Gastrocnemius medialis (tissue), 4 donors: ENCODE measurements at regions not wholly inside any gene's neighbourhood (a gene's known extent, or its start where the extent isn't known, plus 50 kb on each side); places are given as distances from the start of the nearest gene placed in this dataset.
A peak's percentile ranks its signal among the peaks of the same experiment; 100 is the strongest.
"Not testable (repeated sequence)": the region's sequence is repeated elsewhere in the genome, so short reads cannot be mapped to it uniquely, and the experiment has no call there.

Source experiments
- ATAC-seq, 2 donors: fragments of 150-250 bp; one replicate each; pipeline ENCODE4 v1.9.1; 2016
- DNase-seq, 2 donors: peaks; one replicate each; pipeline ENCODE4 v3.0.0-alpha.2; 2019
- H3K27ac ChIP-seq, 4 donors: fragments of 200-600 bp; sonication (generic); 1 replicate in 1 of 4; 2 replicates in 3 of 4; pipeline ENCODE4 v1.5.1; 2016 to 2018; ENCODE audit warnings: mild to moderate bottlenecking in 2 of 4, moderate library complexity in 1 of 4
- H3K27me3 ChIP-seq, 3 donors: fragments of 200-600 bp; sonication (generic) in 2 of 3; 1 replicate in 1 of 3; 2 replicates in 2 of 3; pipeline versions ENCODE4 v1.5.1 to v1.6.0; 2016 to 2019; ENCODE audit warnings: mild to moderate bottlenecking in 1 of 3, moderate library complexity in 1 of 3
- H3K36me3 ChIP-seq, 2 donors: fragments of 200-600 bp; sonication (generic) in 1 of 2; one replicate each; pipeline ENCODE4 v1.5.1; 2017 to 2018
- H3K4me1 ChIP-seq, 2 donors: fragments of 200-600 bp; sonication (generic) in 1 of 2; one replicate each; pipeline ENCODE4 v1.5.1; 2016 to 2017; ENCODE audit warnings: mild to moderate bottlenecking in 2 of 2
- H3K4me3 ChIP-seq, 4 donors: fragments of 200-600 bp; sonication (generic) in 3 of 4; 1 replicate in 1 of 4; 2 replicates in 3 of 4; pipeline ENCODE4 v1.5.1; 2016 to 2019; ENCODE audit warnings: mild to moderate bottlenecking in 2 of 4
- H3K9me3 ChIP-seq, 3 donors: fragments of 200-600 bp; sonication (generic) in 2 of 3; 1 replicate in 1 of 3; 2 replicates in 2 of 3; pipeline ENCODE4 v1.5.1; 2016 to 2019
- in situ Hi-C, 4 donors: fragments of 200-750 bp; cut with MboI; loops; one replicate each; pipeline versions ENCODE4 v1.15.0 to v1.8.0; 2017; ENCODE audit warnings: low sequenced_read_pairs in 4 of 4
- intact Hi-C: fragments of 100-400 bp; cut with DNase I; formaldehyde crosslinking; loops from one replicate; pipeline ENCODE4 v1.15.1; 2023; ENCODE audit warnings: low total_unique reads

DNA sequence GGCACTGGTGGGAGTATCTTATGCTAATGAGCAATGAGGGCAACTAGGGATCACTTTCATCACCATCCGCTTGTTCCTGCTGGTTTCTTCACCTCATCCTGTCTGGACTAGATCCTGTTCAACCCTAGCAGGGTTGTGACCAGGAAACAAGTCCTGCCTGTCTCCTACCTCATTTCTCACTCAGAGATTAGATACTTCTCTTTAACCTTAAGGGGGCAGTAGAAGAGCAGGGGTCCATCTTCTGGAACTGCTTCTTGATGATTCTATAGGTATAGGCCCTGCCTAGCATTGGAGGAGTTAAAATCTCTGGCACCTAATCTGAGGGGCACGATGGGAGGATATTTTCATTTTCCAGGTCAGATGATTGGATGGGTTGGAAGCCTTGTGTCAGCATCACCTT is 415.5 kb downstream of the TGIF2LX start:
- H3K36me3 ChIP-seq, H3K4me3 ChIP-seq, DNase-seq, H3K27ac ChIP-seq, ATAC-seq, intact Hi-C loops, H3K9me3 ChIP-seq, in situ Hi-C loops, H3K27me3 ChIP-seq, H3K4me1 ChIP-seq: not testable (repeated sequence)

DNA sequence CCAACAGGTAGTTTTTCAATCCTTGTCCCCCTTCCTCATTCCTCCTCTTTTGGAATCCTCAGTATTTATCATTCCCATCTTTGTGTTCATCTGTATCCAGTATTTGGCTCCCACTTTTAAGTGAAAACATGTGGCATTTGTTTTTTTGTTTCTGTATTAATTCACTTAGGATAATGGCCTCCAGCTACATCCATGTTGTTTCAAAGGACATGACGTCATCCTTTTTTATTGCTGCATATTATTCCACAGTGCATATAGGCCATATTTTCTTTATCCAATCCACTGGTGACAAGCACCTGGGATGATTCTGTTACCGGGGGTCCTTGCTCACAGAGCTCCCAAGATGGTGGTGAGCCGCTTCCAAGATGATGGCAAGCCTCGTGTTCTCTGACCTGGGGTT is 447.9 kb downstream of the TGIF2LX start:
- H3K4me1 ChIP-seq, intact Hi-C loops, DNase-seq, in situ Hi-C loops, H3K4me3 ChIP-seq, H3K27ac ChIP-seq, H3K27me3 ChIP-seq, H3K9me3 ChIP-seq, H3K36me3 ChIP-seq, ATAC-seq: not testable (repeated sequence)

DNA sequence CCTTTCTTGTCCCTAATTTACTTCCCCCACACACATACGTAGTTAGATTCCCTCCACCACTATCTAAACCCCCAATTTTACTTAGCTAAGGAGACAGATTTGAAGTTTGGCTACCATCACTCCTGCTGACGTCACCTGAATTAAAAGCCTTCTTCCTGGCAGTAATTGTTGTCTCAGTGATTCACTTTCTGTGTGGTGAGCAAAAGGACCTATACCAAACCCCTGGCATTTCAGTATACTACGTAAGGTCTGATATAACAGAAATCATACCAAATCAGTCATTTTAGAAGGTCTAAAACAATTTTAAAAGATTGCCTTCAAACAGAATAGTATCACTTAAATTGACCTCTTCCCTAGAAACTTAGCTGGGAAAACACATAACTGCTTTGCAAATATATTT is 476.3 kb downstream of the TGIF2LX start:
- ATAC-seq, H3K9me3 ChIP-seq, H3K27ac ChIP-seq, H3K4me1 ChIP-seq, in situ Hi-C loops, DNase-seq, H3K27me3 ChIP-seq, H3K4me3 ChIP-seq, H3K36me3 ChIP-seq, intact Hi-C loops: not testable (repeated sequence)

DNA sequence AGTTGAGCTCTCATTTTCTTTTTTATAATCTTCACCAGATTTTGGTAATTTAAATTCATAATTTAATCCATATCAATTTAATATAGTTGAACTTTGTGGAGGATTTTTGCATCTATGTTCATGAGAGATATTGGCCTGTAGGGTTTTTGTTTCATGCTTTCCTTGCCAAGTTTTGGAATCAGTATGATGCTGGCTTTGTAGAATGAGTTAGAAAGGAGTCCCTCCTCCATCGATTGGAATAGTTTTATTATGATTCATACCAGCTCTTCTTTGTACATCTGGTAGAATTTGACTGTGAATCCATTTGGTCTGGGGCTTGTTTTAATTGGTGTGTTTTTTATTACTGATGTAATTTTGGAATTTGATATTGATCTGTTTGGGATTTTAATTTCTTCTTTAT is 480.5 kb downstream of the TGIF2LX start:
- H3K4me1 ChIP-seq, intact Hi-C loops, in situ Hi-C loops, H3K27me3 ChIP-seq, H3K9me3 ChIP-seq, H3K27ac ChIP-seq, H3K36me3 ChIP-seq, DNase-seq, ATAC-seq, H3K4me3 ChIP-seq: not testable (repeated sequence)

DNA sequence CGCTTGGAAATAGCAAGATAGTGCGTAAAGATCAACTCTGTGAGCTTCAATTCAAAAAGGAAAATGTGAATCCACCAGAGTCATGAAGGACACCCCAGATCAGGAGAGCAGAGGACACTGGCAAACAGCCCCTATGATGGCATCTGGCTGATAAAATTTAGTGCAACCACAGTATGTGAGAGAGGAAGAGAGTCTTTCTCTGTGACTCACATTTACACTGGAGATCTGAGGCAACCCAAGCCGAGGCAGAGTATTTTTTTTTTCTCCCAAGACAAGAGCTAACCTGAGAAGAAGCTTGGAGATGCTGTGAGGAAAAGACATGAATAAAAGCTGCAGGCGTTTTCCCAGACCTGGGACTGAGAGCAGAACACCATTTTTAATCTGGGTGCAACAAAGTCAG is 482.2 kb downstream of the TGIF2LX start:
- H3K9me3 ChIP-seq, intact Hi-C loops, H3K27ac ChIP-seq, H3K4me1 ChIP-seq, H3K27me3 ChIP-seq, in situ Hi-C loops, H3K36me3 ChIP-seq, H3K4me3 ChIP-seq, DNase-seq, ATAC-seq: not testable (repeated sequence)

DNA sequence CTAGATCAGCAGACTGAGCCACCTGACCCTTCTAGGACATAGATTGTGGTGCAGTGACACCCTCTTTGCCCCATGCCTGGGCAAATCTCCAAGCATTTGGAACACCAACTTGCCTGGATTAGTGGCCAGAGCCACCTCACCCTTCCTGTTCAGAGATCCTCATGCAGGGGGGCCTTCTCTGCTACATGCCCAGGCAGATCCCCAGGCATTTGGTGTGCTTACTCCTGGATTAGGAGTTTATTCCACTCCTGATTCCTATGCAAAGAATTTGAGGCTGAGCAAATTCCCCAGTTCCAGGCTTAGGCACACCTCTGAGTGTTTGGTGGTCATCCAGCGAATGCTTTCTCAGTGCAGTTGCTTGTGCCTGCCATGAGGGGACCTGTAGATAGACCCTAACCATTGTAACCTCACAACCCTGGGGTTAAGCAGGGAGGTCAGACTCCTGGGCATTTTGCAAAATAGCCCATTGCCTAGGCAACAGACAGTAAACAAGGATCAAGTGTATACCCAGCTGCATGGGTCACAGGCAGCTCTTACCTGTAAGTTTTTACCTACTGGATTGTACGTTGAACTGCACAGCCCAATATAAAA is 483.2 kb downstream of the TGIF2LX start:
- ATAC-seq, DNase-seq, H3K36me3 ChIP-seq, H3K4me3 ChIP-seq, H3K27ac ChIP-seq, H3K27me3 ChIP-seq, H3K4me1 ChIP-seq, in situ Hi-C loops, intact Hi-C loops, H3K9me3 ChIP-seq: not testable (repeated sequence)

DNA sequence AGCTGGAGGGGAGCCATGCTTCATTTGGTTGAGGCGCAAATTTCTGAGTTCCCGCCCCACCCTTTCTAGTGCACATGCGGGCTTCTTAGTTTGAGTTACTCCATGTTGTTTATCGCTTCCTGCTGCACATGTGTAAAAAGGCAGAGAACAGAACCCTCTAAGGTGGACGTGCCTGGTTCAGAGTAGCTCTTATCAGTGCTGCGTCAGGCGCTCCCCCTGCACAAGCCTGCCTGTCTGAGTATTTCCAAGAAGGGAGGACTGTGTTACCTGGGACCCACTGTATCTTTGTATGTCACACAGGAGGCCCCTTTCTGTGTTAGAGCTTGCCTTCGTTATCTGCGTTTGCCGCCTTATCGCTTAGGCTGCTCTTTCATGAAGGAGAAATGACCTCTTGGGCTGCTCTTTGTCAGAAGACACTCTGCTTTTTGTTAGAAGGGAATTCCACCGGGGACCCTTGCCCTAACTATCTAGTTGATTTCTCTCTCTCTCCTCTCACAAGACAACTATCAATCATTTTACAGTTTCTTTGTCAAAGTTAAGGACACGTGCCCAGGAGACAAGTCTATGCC is 532.1 kb downstream of the TGIF2LX start:
- DNase-seq, intact Hi-C loops, H3K27me3 ChIP-seq, ATAC-seq, in situ Hi-C loops, H3K27ac ChIP-seq, H3K4me1 ChIP-seq, H3K9me3 ChIP-seq, H3K36me3 ChIP-seq, H3K4me3 ChIP-seq: not testable (repeated sequence)

DNA sequence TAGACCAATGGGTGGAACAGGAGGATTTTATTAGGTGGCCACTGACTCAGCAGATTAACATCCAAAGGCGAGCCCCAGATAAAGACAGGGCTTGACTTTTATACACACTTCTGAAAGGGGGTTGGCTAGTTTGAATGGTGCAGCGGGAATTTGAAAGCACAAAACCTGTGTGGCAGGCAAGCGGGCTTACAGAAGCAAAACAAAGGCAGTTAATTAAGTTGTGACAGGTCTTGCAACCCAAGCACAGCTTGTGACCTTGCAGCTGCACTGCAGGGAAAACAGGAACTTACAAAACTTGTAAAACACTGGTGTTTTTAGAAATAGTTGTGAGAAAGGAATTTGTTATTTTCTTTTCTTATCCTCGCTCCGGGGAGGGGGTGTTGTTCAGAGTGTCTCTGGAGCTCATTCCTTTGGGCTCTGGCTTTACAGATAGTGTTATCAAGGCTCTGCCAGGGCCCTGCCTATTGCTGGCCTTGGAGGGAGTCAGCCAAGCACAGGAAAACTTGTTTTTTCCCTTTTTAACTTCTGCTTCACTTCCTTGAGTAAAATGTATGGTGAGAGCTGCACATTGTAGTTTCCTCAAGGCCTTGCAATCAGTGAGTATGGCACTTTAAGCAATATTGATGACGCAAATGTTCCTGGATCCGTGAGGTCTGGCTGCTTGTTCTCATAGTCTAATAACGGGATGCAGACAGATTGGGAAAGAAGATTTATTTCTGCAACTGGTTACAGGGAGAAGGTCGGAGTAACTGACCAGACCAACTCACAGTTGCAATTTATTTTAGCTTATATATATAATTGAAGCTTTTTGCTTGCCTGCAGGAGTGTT is 536.6 kb downstream of the TGIF2LX start:
- H3K4me1 ChIP-seq, H3K27ac ChIP-seq, H3K36me3 ChIP-seq, intact Hi-C loops, H3K4me3 ChIP-seq, H3K27me3 ChIP-seq, in situ Hi-C loops, H3K9me3 ChIP-seq: not testable (repeated sequence)
- ATAC-seq (peak in 1 of 2 donors; percentile 19), DNase-seq (peak in 1 of 2 donors; percentile 16)

DNA sequence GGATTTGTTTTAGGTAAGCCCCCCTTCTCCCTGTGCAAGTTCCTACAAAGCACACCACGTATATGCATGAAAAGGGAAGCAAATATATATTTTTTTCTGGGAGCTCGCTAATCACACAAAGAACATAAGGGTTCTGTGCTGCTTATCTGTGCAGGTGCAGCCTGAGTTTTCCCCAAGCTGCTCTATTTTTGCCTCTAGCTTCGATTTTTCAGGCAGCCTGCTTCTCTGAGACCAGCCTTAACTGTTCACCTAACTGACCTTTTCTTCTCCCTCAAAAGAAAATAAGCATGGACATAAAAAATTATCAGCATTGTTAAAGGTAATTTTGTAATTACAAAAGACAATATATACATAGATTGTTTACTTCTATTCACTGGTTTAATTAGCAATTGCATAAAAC is 552.7 kb downstream of the TGIF2LX start:
- H3K27me3 ChIP-seq, H3K4me1 ChIP-seq, H3K4me3 ChIP-seq, intact Hi-C loops, H3K9me3 ChIP-seq, ATAC-seq, in situ Hi-C loops, DNase-seq, H3K36me3 ChIP-seq, H3K27ac ChIP-seq: not testable (repeated sequence)

DNA sequence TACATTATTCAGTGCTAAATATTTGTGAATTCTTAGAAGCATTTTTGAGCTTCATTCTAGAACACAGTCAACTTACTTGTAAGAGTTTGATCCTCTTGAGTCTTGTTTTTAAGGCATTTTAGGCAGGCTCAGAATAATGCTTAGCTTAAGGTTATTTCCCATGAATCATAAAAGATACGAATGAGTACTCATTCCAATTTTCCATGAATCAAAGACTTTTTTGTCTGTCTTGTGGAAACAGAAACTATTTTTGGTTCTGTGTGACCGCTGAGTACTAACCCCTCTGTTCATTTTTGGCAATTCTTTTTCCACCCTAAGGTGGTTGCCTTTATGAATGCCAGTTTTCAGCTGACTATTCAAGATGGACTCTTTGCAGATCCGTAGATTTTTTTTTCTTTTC is 563.7 kb downstream of the TGIF2LX start:
- DNase-seq, intact Hi-C loops: not testable (repeated sequence)

DNA sequence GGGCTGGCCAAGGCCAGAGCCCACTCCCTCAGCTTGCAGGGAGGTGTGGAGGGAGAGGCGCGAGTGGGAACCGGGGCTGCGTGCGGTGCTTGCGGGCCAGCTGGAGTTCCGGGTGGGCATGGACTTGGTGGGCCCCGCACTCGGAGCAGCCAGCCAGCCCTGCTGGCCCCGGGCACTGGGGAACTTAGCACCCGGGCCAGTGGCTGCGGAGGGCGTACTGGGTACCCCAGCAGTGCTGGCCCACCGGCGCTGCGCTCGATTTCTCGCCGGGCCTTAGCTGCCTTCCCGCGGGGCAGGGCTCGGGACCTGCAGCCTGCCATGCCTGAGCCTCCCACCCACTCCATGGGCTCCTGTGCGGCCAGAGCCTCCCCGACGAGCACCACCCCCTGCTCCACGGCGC is 599.6 kb downstream of the TGIF2LX start:
- H3K27ac ChIP-seq, H3K36me3 ChIP-seq, H3K27me3 ChIP-seq, H3K4me1 ChIP-seq, intact Hi-C loops, DNase-seq, ATAC-seq, H3K4me3 ChIP-seq, H3K9me3 ChIP-seq, in situ Hi-C loops: not testable (repeated sequence)

More for the DNA sequence above, 563.7 kb downstream of the TGIF2LX start:
- H3K4me3 ChIP-seq, H3K36me3 ChIP-seq, H3K9me3 ChIP-seq, H3K27me3 ChIP-seq, ATAC-seq, in situ Hi-C loops, H3K4me1 ChIP-seq, H3K27ac ChIP-seq: not testable (repeated sequence)
